Astrocyte of the spinal cord (primary cell): ENCODE measurements at regions not wholly inside any gene's neighbourhood (a gene's known extent, or its start where the extent isn't known, plus 50 kb on each side); places are given as distances from the start of the nearest gene placed in this dataset.

Experiments
- DNase-seq: peaks from one replicate; pipeline ENCODE4 v3.0.0; 2011; ENCODE audit warnings: low read depth, low spot score
- H3K4me3 ChIP-seq: 2 replicates; pipeline ENCODE4 v1.5.1; 2011; ENCODE audit warnings: low read depth, mild to moderate bottlenecking, low read length, moderate library complexity
- CTCF ChIP-seq: IDR thresholded peaks from 2 replicates; pipeline ENCODE4 v1.5.1; 2012; ENCODE audit warnings: low read depth, mild to moderate bottlenecking, low read length, inconsistent platforms
- in situ Hi-C: cut with HindIII; loops from 2 replicates; pipeline ENCODE4 v1.10.0; 2017; ENCODE audit warnings: low sequenced_read_pairs

- no peak overlapping the region for H3K4me3 ChIP-seq
- DNase-seq, result no peak
- in situ Hi-C loops, result no loop called here
- TF ChIP-seq CTCF, result no peak
These were observed 141.2 kb upstream of the CD180 start for GRCh38 chr5:67337751-67338150.

GRCh38 chr5:67335426-67335825 is 138.8 kb upstream of the CD180 start:
- no peak overlapping the region for H3K4me3 ChIP-seq
- TF ChIP-seq CTCF, result no peak
- in situ Hi-C loops, result no loop called here
- DNase-seq, result no peak

- no peak overlapping the region for H3K4me3 ChIP-seq
- in situ Hi-C loops, result no loop called here
- DNase-seq, result no peak
- no peak for TF ChIP-seq CTCF
These were observed 137.8 kb upstream of the CD180 start for GRCh38 chr5:67334373-67334772.

- in situ Hi-C loops, result no loop called here
- no peak for TF ChIP-seq CTCF
- no peak overlapping the region for H3K4me3 ChIP-seq
- DNase-seq, result no peak
These were observed 136.6 kb upstream of the CD180 start for GRCh38 chr5:67333171-67333570.

- no peak overlapping the region for H3K4me3 ChIP-seq
- no peak for TF ChIP-seq CTCF
- in situ Hi-C loops, result no loop called here
- DNase-seq, result peak; percentile 2
These were observed 134.8 kb upstream of the CD180 start for GRCh38 chr5:67331296-67331925.

GRCh38 chr5:67319935-67320725 is 123.5 kb upstream of the CD180 start:
- DNase-seq, result no peak
- TF ChIP-seq CTCF, result no peak
- in situ Hi-C loops, result no loop called here
- no peak overlapping the region for H3K4me3 ChIP-seq
